WTC11 (cell line): ENCODE measurements at regions not wholly inside any gene's neighbourhood (a gene's known extent, or its start where the extent isn't known, plus 50 kb on each side); places are given as distances from the start of the nearest gene placed in this dataset.

Experiments used
- ATAC-seq: fragments of 200-7000 bp; cut with Tn5 transposase; 2 replicates; pipeline ENCODE4 v1.10.0; 2021; ENCODE audit warnings: mild to moderate bottlenecking, moderate library complexity
- CTCF ChIA-PET: fragments of 300-600 bp; sonication (Branson Sonifier 250); formaldehyde crosslinking; loops from one replicate; lab custom pipeline; 2021; ENCODE audit warnings: antibody characterized with exemption; lab: Charles Lee
- POLR2A ChIA-PET: fragments of 350-600 bp; sonication (Branson Sonifier 250); formaldehyde crosslinking; loops from one replicate; lab custom pipeline; 2021; ENCODE audit warnings: antibody characterized with exemption; lab: Charles Lee
- DNase-seq: peaks from one replicate; pipeline ENCODE4 v3.0.0; 2021; ENCODE audit warnings: low spot score
- H3K27ac Mint-ChIP-seq: 2 replicates; pipeline ENCODE4 v1.8.0; 2021; ENCODE audit warnings: mixed read lengths
- H3K27me3 Mint-ChIP-seq: 2 replicates; pipeline ENCODE4 v1.8.0; 2021; ENCODE audit warnings: low read depth, mild to moderate bottlenecking, moderate library complexity, mixed read lengths
- H3K36me3 Mint-ChIP-seq: 2 replicates; pipeline ENCODE4 v1.8.0; 2021; ENCODE audit warnings: mixed read lengths
- H3K4me1 Mint-ChIP-seq: 2 replicates; pipeline ENCODE4 v1.8.0; 2022; ENCODE audit warnings: mixed read lengths
- H3K4me3 Mint-ChIP-seq: 2 replicates; pipeline ENCODE4 v1.8.0; 2021; ENCODE audit warnings: mild to moderate bottlenecking, moderate library complexity, mixed read lengths
- H3K9me3 Mint-ChIP-seq: 2 replicates; pipeline ENCODE4 v1.8.0; 2021; ENCODE audit warnings: mixed read lengths
- ATF1 ChIP-seq: sonication (generic); formaldehyde crosslinking; IDR thresholded peaks from 2 replicates; pipeline ENCODE4 v1.8.1; 2023; ENCODE audit warnings: mild to moderate bottlenecking, moderate library complexity, missing genetic modification reagents
- ATF6 ChIP-seq: sonication (generic); formaldehyde crosslinking; IDR thresholded peaks from 2 replicates; pipeline ENCODE4 v1.8.1; 2023; ENCODE audit warnings: mild to moderate bottlenecking, missing genetic modification reagents
- CDX4 ChIP-seq: fragments of 250-450 bp; sonication (Bioruptor Pico); IDR thresholded peaks from 2 replicates; pipeline ENCODE4 v1.9.0; 2021; ENCODE audit warnings: moderate library complexity, mild to moderate bottlenecking, inconsistent platforms, borderline replicate concordance
- EMX1 ChIP-seq: fragments of 250-450 bp; sonication (Bioruptor Pico); IDR thresholded peaks from 2 replicates; pipeline ENCODE4 v1.8.0; 2021; ENCODE audit warnings: mild to moderate bottlenecking
- ERG ChIP-seq: fragments of 250-450 bp; sonication (Bioruptor Pico); IDR thresholded peaks from 2 replicates; pipeline ENCODE4 v1.8.0; 2021; ENCODE audit warnings: mild to moderate bottlenecking
- ETV6 ChIP-seq: sonication (generic); formaldehyde crosslinking; IDR thresholded peaks from 2 replicates; pipeline ENCODE4 v1.8.1; 2022; ENCODE audit warnings: mild to moderate bottlenecking, missing genetic modification reagents
- FOXJ3 ChIP-seq: sonication (generic); formaldehyde crosslinking; IDR thresholded peaks from 2 replicates; pipeline ENCODE4 v1.9.0; 2021; ENCODE audit warnings: missing genetic modification reagents, mild to moderate bottlenecking, borderline replicate concordance
- FOXP1 ChIP-seq: sonication (generic); formaldehyde crosslinking; IDR thresholded peaks from 2 replicates; pipeline ENCODE4 v1.8.0; 2022; ENCODE audit warnings: missing genetic modification reagents, mild to moderate bottlenecking, moderate library complexity, borderline replicate concordance
- GTF2I ChIP-seq: fragments of 250-450 bp; sonication (Bioruptor Pico); conservative IDR thresholded peaks from 2 replicates; pipeline ENCODE4 v1.4.0; 2021; ENCODE audit warnings: mild to moderate bottlenecking
- JUN ChIP-seq: sonication (generic); formaldehyde crosslinking; IDR thresholded peaks from 2 replicates; pipeline ENCODE4 v1.8.0; 2023; ENCODE audit warnings: mild to moderate bottlenecking, missing genetic modification reagents
- NFATC4 ChIP-seq: fragments of 250-450 bp; sonication (Bioruptor Pico); IDR thresholded peaks from 2 replicates; pipeline ENCODE4 v1.9.0; 2021; ENCODE audit warnings: mild to moderate bottlenecking
- NFE2L1 ChIP-seq: sonication (generic); formaldehyde crosslinking; IDR thresholded peaks from 2 replicates; pipeline ENCODE4 v1.8.1; 2023; ENCODE audit warnings: missing genetic modification reagents
- NR2C2 ChIP-seq: sonication (generic); formaldehyde crosslinking; IDR thresholded peaks from 2 replicates; pipeline ENCODE4 v1.8.0; 2022; ENCODE audit warnings: mild to moderate bottlenecking, missing genetic modification reagents
- NR3C1 ChIP-seq: sonication (generic); formaldehyde crosslinking; conservative IDR thresholded peaks from 2 replicates; pipeline ENCODE4 v1.8.1; 2023; ENCODE audit warnings: low read depth, mild to moderate bottlenecking, missing genetic modification reagents
- PREB ChIP-seq: sonication (generic); formaldehyde crosslinking; IDR thresholded peaks from 2 replicates; pipeline ENCODE4 v1.8.1; 2022; ENCODE audit warnings: mild to moderate bottlenecking, missing genetic modification reagents, moderate library complexity, borderline replicate concordance
- TEAD1 ChIP-seq: sonication (generic); formaldehyde crosslinking; IDR thresholded peaks from 2 replicates; pipeline ENCODE4 v1.8.0; 2022; ENCODE audit warnings: mild to moderate bottlenecking, missing genetic modification reagents
- TEAD4 ChIP-seq: sonication (generic); formaldehyde crosslinking; IDR thresholded peaks from 2 replicates; pipeline ENCODE4 v1.8.0; 2022; ENCODE audit warnings: mild to moderate bottlenecking, missing genetic modification reagents
- TP53 ChIP-seq: sonication (generic); formaldehyde crosslinking; IDR thresholded peaks from 2 replicates; pipeline ENCODE4 v1.8.1; 2023; ENCODE audit warnings: mild to moderate bottlenecking, missing genetic modification reagents
- ZNF138 ChIP-seq: sonication (generic); formaldehyde crosslinking; conservative IDR thresholded peaks from 2 replicates; pipeline ENCODE4 v1.8.1; 2022; ENCODE audit warnings: mild to moderate bottlenecking, moderate library complexity, missing genetic modification reagents
- ZNF219 ChIP-seq: sonication (generic); formaldehyde crosslinking; IDR thresholded peaks from 2 replicates; pipeline ENCODE4 v1.8.0; 2023; ENCODE audit warnings: missing genetic modification reagents, mild to moderate bottlenecking, borderline replicate concordance
- ZNF263 ChIP-seq: sonication (generic); formaldehyde crosslinking; IDR thresholded peaks from 2 replicates; pipeline ENCODE4 v1.8.1; 2022; ENCODE audit warnings: low read depth, mild to moderate bottlenecking, moderate library complexity, missing genetic modification reagents
- ZNF396 ChIP-seq: fragments of 250-450 bp; sonication (Bioruptor Pico); IDR thresholded peaks from 2 replicates; pipeline ENCODE4 v1.8.0; 2021; ENCODE audit warnings: mild to moderate bottlenecking, moderate library complexity, borderline replicate concordance
- ZNF416 ChIP-seq: fragments of 250-450 bp; sonication (Bioruptor Pico); IDR thresholded peaks from 2 replicates; pipeline ENCODE4 v1.9.0; 2021; ENCODE audit warnings: mild to moderate bottlenecking, inconsistent platforms
- ZNF671 ChIP-seq: fragments of 250-450 bp; sonication (Bioruptor Pico); IDR thresholded peaks from 2 replicates; pipeline ENCODE4 v1.8.0; 2021; ENCODE audit warnings: mild to moderate bottlenecking
- ZSCAN18 ChIP-seq: fragments of 250-450 bp; sonication (Bioruptor Pico); IDR thresholded peaks from 2 replicates; pipeline ENCODE4 v2.1.2; 2022; ENCODE audit warnings: mild to moderate bottlenecking, moderate library complexity
- TF ChIP-seq, protein P1 (sequence below): sonication (generic); formaldehyde crosslinking; IDR thresholded peaks from 2 replicates; pipeline ENCODE4 v1.8.1; 2023; ENCODE audit warnings: mild to moderate bottlenecking, missing genetic modification reagents, moderate library complexity
- TF ChIP-seq, protein P2 (sequence below): sonication (generic); formaldehyde crosslinking; IDR thresholded peaks from 2 replicates; pipeline ENCODE4 v1.8.0; 2023; ENCODE audit warnings: missing genetic modification reagents

DNA sequence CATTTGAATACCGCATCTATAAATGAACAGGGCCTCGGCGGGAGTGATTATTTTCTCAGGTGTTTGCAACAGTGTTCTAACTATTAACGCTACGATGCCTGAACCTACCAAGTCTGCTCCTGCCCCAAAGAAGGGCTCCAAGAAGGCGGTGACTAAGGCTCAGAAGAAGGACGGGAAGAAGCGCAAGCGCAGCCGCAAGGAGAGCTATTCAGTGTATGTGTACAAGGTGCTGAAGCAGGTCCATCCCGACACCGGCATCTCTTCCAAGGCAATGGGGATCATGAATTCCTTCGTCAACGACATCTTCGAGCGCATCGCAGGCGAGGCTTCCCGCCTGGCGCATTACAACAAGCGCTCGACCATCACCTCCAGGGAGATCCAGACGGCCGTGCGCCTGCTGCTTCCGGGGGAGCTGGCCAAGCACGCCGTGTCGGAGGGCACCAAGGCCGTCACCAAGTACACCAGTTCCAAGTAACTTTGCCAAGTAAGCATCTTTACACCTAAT lies 70.9 kb downstream of the HFE start (continued):
- TF ChIP-seq ETV6: 0 out of 2 replicates have a peak, but pooled peaks have one; percentile 58
- TF ChIP-seq, protein P1, sequence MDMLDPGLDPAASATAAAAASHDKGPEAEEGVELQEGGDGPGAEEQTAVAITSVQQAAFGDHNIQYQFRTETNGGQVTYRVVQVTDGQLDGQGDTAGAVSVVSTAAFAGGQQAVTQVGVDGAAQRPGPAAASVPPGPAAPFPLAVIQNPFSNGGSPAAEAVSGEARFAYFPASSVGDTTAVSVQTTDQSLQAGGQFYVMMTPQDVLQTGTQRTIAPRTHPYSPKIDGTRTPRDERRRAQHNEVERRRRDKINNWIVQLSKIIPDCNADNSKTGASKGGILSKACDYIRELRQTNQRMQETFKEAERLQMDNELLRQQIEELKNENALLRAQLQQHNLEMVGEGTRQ (CRISPR knock-in tag): no peak
- TF ChIP-seq, protein P2, sequence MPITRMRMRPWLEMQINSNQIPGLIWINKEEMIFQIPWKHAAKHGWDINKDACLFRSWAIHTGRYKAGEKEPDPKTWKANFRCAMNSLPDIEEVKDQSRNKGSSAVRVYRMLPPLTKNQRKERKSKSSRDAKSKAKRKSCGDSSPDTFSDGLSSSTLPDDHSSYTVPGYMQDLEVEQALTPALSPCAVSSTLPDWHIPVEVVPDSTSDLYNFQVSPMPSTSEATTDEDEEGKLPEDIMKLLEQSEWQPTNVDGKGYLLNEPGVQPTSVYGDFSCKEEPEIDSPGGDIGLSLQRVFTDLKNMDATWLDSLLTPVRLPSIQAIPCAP (CRISPR knock-in tag): 0 out of 2 replicates have a peak, but pooled peaks have one; percentile 81

- ChIA-PET POLR2A (interaction anchor here (0.6 to 8.3 kb wide), 41 partner anchors 9 to 1734 kb away, joined by 3 to 563 read pairs (median 8); partner anchors contain the start of gene HFE), CTCF (interaction anchor here (0.6 to 1.2 kb wide), 4 partner anchors 17 to 62 kb away, joined by 3 to 4 read pairs (median 3); a partner anchor contains a TSS)
- DNase-seq: no peak
- Mint-ChIP-seq H3K4me1 (peaks cover 29% of the 10 kb centered on the region), H3K9me3 (no peaks in the 10 kb centered on the region), H3K4me3 (peak overlapping the region; percentile 84), H3K27ac (peak overlapping the region; percentile 99), H3K36me3 (peaks cover 13% of the 10 kb centered on the region), H3K27me3 (peaks cover 3% of the 10 kb centered on the region; the same call in 1 of the 2 replicates)
- no peak for ATAC-seq
- no peak for TF ChIP-seq FOXP1 (CRISPR knock-in tag)
- peak; percentile 96 for TF ChIP-seq ZNF416 (CRISPR knock-in tag)
- TF ChIP-seq GTF2I: 0 out of 2 replicates have a peak, but pooled peaks have one; percentile 24
- no peak for TF ChIP-seq TEAD4
- TF ChIP-seq ZNF396 (CRISPR knock-in tag): no peak
- no peak for TF ChIP-seq FOXJ3 (CRISPR knock-in tag)
- no peak for TF ChIP-seq NR2C2 (CRISPR knock-in tag)
- TF ChIP-seq TEAD1 (CRISPR knock-in tag): no peak
- TF ChIP-seq ZNF138 (CRISPR knock-in tag): no peak
- TF ChIP-seq NR3C1 (CRISPR knock-in tag): no peak
- TF ChIP-seq NFATC4 (CRISPR knock-in tag): peak; percentile 99
- 0 out of 2 replicates have a peak, but pooled peaks have one; percentile 4 for TF ChIP-seq JUN
- no peak for TF ChIP-seq ZNF219 (CRISPR knock-in tag)
- peak; percentile 98 for TF ChIP-seq ZNF671
- peak; percentile 97 for TF ChIP-seq EMX1 (CRISPR knock-in tag)
- TF ChIP-seq ATF6: no peak
- 0 out of 2 replicates have a peak, but pooled peaks have one; percentile 13 for TF ChIP-seq NFE2L1 (CRISPR knock-in tag)
- TF ChIP-seq TP53: no peak
- TF ChIP-seq, protein P2 (CRISPR knock-in tag): no peak
- TF ChIP-seq ATF1 (CRISPR knock-in tag): no peak
- TF ChIP-seq CDX4 (CRISPR knock-in tag): peak; percentile 87; the same call in 1 of the 2 replicates
- TF ChIP-seq ZNF263: no peak; the same call in 1 of the 2 replicates
- 0 out of 2 replicates have a peak, but pooled peaks have one; percentile 22 for TF ChIP-seq ZSCAN18 (CRISPR knock-in tag)
- TF ChIP-seq ERG (CRISPR knock-in tag): peak; percentile 99
- no peak for TF ChIP-seq PREB (CRISPR knock-in tag)
These were observed 71.5 kb downstream of the HFE start for GRCh38 chr6:26158581-26159356.
